ENCODE measurements at regions not wholly inside any gene's neighbourhood (a gene's known extent, or its start where the extent isn't known, plus 50 kb on each side); places are given as distances from the start of the nearest gene placed in this dataset.

- no peak for TF ChIP-seq CTCF (conservative IDR thresholded peaks at IDR 0.05; ENCODE audit: low read length)
- TF ChIP-seq EZH2phosphoT487 (IDR thresholded peaks at IDR 0.05; ENCODE audit: borderline replicate concordance): no peak
These were observed 198.5 kb upstream of the HEY2 start for GRCh38 chr6:125550892-125551291.

Data from Loucy (cell line).